Stimulated activated CD8-positive, alpha-beta memory T cell treated with anti-CD3 and anti-CD28 coated beads, Interleukin-12 subunit alpha, Interleukin-12 subunit beta, amount 100 ng/mL, for 4 hours (primary cell): ENCODE measurements at regions not wholly inside any gene's neighbourhood (a gene's known extent, or its start where the extent isn't known, plus 50 kb on each side); places are given as distances from the start of the nearest gene placed in this dataset.
"Not testable (repeated sequence)": the region's sequence is repeated elsewhere in the genome, so short reads cannot be mapped to it uniquely, and the experiment has no call there.

Source experiments
- DNase-seq: peaks from one replicate; pipeline ENCODE4 v3.0.0-alpha.2; 2020; ENCODE audit warnings: low read depth

DNA sequence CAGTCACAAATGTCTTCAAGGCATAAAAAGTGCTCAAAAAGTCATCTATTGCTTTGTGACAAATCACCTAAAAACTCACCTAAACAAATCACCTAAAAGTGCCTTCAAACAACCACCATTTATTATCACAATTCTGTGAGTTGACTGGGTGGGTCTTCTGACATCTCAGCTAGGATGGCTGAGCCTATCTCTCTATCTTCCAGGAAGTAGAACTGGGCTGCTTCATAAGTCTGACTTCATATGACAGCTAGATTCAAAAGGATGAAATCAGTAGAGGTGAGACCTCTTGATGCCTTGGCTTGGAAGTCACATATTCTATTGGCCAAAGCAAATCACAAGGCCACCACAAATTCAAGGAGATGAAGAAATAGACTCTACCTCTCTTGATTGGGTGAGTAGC, 199.2 kb upstream of the SLC39A10 start:
- no peak for DNase-seq

DNA sequence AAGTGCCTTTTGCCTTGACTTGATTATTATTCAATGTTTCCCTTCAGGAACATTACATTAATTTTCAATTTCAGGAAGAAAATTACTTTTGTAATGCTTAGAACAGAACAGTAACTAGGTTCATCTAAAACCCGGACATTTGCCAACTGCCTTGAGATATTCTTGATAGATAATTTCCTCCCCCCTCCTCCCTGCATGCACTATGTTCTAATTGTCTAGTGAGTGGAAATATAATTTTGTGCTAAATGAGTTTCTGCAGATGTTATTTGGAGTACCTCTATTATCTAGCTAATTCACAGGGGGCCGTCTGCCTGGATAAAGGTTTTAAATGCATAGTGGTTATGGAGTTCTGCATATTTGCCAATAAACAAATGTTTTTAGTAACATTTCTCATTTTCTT, 200.3 kb upstream of the SLC39A10 start:
- DNase-seq, result no peak

DNA sequence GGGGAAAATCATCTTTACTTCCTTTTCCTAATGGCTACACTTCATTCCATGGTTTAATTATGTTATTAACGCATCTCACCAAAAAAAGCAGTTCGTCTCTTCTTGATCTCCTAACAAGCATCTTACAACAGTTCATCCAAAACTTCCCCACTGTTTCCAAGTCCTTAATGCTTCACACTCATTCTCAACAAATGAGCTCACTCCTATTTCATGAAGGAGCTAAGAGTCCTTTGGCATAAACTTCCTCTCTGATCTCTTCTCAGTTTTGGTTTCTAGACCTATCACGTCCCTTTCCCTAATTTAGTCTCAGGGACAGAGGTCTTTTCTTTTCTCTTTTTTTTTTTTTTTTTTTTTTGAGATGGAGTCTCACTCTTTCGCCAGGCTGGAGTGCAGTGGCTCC, 205.9 kb upstream of the SLC39A10 start:
- DNase-seq, result no peak

DNA sequence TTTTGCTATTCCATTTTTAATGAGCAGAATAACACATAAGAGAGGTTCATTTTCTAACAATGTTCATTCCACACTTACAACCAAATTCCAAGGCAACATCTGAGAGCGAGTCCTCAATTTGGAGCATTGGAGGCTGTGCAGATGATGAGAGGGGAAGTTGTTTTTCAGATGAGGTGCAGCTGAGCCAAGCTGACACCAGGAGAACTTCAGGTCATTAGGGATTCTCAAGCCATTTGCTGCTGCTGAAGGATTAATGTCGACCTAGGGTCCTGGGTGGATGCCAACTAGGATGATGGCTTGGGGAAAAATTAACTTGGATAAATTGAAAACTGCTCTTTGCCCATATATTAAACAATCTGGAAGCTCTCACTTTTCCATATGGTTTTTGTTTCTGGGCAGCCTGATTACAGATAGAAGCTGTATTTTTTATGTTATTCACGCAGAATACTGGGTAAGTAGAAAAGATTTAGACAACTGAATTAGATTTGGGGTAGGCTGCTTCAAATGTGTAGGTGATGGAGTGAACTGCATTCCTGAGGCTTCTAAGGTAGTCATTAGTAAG, 206.4 kb upstream of the SLC39A10 start:
- DNase-seq, result no peak

DNA sequence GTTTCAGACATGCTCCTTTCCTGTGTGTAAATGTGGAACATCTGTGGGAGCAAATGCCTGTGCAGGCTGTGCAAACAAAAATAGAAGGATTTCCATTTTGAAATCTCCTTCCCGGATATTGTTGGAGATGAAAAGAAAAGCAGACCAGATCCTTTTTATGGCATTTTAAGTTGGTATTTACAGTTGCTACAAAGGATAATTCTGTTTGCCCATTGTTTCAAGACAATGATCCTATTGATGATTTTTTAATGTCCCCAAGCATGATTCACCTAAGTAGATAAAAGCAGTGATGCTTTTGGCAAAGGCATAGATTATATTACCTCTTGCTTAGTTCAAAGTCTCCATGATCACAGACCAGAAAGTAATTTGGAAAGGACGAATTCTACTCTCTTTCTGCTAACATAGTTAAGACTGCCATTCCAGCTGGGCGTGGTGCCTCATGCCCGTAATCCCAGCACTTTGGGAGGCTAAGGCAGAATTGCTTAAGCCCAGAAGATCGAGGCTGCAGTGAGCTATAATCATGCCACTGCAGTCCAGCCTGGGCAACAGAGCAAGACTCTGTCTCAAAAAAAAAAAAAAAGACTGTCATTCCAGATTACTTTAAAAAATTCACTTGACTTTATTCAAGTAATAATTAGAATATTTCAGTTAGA, 209.6 kb upstream of the SLC39A10 start:
- DNase-seq, result no peak

DNA sequence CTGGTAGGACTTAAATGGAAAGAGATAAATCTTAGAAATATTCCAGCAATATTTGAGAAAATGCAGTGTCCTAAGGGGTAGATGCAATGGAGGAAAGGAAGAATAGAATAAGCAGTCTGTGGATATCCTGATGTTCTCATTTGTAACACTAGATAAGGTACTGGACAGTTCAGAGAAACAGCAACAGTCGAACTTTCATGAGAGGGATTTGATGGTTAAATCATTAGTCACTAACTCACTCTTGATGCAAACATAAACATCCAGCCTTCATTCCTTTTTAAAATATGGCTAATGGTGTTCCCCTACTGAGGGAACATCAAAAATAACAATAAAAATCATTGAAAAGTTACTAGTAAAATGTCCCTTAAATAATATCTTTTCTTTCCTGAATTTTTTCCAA, 211.4 kb upstream of the SLC39A10 start:
- no peak for DNase-seq

DNA sequence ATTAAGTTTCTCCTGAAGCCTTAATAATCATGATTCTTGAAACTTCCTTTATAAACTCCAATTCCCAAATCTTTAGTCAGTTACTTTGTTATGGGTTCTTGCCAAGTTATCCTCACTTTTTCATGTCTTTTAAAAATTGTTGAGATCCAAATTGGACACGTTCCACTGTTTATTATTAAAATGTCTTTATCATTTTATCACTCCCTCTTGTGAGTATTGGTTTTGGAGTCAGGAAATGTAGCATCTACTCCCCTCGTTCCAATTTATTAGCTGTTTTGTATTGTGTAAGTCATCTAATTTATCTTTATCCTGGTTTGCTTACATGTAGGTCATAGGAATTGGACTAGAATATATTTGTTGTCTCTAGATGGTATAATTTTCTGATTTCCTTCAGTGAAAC, 213.1 kb upstream of the SLC39A10 start:
- no peak for DNase-seq

DNA sequence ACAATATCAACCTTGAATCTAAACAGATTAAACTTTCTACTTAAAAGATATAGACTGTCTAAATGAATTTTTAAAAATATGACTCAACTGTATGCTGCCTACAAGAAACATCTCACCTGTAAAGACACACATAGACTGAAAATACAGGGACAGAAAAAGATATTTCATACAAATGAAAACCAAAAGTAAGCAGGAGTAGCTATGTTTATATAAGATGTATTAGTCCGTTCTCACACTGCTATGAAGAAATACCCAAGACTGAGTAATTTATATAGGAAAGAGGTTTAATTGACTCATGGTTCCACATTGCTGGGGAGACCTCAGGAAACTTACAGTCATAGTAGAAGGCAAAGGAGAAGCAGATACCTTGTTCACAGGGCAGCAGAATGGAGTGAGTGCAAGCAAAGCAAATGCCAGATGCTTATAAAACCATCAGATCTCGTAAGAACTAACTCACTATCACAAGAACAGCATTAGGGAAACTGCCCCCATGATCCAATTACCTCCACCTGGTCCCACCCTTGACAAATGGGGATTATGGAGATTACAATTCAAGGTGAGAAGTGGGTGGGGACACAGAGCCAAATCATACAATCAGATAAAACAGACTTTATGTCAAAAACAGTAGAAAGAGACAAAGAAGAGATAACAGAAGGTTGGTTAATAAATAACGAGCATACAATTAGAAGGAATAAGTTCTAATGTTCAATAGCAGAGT, 214.4 kb upstream of the SLC39A10 start:
- no peak for DNase-seq

DNA sequence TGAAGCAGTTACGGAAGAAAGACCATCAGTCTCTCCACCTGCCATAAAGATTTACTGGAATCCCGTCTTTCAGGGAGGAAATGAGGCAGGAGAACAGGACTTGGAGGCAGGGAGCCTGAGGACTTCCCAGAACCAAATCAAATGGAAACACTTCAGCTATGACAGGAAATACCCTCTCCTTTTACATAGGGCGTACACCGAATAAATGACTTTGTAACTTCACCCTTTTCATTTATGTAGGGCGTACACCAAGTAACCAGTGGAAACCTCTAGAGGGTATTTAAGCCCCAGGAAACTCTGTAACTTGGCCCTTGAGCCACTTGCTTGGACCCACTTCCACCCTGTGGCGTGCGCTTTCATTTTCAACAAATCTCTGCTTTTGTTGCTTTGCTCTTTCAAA, 218.3 kb upstream of the SLC39A10 start:
- DNase-seq, result no peak

DNA sequence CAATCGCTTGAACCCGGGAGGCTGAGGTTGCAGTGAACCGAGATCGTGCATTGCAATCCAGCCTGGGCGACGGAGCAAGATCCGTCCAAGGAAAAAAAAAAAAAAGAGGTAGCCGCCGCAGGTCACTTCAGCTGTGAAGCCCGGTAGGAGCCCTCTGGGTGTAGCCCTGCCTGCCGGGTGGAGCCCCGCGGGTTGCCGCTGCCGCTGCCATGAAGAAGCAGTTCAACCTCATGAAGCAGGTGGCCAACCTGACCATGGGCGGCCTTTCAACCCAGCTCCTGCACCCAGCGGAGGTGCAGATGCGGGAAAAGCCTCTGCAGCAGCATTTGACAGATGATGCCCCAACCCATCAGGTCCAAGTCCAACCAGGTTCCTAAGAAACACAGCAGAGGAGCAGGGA, 219.5 kb upstream of the SLC39A10 start:
- no peak for DNase-seq

DNA sequence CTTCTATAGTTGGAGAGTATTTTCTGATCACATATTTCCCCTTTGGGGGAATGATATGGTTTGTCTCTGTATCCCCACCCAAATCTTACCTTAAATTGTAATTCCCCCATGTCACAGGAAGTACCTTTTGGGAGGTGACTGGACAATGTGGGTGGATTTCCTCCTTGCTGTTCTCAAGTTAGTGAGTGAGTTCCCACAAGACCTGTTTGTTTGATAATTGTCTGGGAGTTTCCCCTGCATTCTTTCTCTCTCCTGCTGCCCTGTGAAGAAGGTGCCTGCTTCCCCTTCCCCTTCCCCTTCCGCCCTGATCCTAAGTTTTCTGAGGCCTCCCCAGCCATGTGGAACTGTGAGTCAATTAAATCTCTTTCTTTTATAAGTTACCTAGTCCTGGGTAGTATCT, 222.7 kb upstream of the SLC39A10 start:
- no peak for DNase-seq

DNA sequence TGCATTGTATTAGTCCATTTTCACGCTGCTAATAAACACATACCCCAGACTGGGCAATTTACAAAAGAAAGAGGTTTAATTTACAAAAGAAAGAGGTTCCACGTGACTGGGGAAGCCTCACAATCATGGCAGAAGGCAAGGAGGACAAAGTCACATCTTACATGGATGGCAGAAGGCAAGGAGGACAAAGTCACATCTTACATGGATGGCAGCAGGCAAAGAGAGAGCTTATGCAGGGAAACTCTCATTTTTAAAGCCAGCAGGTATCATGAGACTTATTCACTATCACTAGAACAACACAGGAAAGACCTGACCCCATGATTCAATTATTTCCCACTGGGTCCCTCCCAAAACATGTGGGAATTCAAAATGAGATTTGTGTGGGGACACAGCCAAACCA, 223.3 kb upstream of the SLC39A10 start:
- DNase-seq, result not testable (repeated sequence)

DNA sequence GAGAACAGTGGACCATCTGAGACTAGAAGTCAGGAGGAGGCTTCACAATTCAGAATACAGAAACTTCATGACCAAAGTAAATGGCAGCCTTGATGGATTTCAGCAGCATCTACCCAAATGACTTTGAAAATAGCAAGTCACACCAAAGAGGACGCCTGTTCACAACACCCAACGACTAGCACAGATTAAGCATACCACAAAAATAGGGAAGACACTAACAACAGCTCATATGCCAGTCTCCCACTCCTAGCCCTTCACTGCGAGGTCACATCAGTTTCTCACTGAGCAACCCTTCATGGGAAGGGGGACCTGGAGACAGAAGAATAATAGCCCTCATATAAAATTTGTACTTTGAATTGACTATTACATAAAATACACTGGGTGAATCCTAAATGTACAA, 228.4 kb upstream of the SLC39A10 start:
- no peak for DNase-seq

DNA sequence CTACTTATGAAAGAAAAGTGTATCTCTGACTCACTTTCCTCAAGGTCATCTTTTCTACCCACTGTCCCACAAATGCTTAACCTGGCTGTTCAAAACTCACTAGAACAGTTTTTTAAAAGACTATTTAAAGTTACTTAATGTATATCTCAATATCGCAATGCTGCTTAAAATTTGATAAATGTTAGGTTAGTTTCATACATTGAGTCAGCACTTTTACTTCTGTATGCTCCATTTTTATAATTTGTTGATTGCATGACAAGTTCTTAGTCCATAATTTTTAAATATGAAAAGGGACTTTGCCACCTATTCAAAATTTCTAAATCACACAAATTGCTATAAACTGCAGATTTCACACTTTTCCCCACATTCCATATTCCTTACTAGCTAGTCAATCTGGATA, 231.7 kb upstream of the SLC39A10 start:
- no peak for DNase-seq

DNA sequence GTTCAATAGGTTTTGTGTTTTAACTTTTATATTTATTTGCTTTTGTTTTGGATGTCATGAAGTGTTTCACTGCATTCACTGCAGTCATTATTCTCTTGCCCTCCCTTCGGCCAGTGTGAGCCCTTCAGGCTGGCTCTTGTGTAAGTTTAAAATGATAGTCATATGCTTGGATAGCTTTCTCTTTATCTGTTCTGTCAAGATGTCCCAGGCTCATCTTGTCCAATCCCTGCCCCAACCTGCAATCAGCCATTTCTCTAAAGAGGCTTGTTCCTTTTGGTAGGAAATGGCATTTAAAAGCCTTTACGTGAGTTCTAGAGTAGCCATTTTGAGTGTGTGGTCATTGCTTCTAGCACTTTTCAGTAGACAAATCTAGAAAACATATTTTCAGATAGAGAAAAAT, 238.0 kb upstream of the SLC39A10 start:
- DNase-seq, result no peak

DNA sequence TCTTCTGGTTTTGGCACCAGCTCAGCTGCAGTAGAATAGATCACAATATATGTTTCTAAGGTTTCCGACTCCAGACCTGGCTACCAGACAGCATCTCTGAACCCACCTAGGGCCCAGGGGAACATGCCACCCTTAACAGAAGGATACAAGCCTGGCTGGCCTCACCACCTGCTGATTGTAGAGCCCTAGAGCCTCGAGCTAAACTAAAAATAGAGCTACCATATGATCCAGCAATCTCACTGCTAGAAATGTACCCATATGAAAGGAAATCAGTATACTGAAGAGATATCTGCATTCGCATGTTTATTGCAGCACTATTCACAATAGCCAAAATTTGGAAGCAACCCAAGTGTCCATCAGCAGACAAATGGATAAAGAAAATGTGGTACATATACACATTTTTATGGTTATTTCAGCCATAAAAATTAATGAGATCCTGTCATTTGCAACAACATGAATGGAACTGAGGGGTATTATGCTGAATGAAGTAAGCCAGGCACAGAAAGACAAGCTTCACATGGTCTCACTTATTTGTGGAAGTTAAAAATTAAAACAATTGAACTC, 242.4 kb upstream of the SLC39A10 start:
- no peak for DNase-seq

DNA sequence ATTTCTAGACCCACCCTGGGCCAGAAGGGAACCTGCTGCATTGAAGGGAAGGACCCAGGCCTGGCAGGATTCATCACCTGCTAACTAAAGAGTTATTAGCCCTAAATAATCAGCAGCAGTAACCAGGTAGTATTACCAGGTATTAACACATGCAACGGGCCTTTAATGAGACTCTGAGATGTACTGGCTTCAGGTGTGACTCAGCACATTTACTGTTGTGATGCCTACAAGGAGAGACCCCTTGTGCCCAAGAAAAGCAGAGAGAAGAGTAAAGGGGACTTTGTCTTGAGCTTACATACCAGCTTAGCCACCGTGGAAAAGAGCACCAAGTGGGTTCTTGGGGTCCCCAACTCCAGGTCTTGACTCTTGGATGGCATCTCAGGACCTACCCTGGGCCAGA, 243.1 kb upstream of the SLC39A10 start:
- no peak for DNase-seq

DNA sequence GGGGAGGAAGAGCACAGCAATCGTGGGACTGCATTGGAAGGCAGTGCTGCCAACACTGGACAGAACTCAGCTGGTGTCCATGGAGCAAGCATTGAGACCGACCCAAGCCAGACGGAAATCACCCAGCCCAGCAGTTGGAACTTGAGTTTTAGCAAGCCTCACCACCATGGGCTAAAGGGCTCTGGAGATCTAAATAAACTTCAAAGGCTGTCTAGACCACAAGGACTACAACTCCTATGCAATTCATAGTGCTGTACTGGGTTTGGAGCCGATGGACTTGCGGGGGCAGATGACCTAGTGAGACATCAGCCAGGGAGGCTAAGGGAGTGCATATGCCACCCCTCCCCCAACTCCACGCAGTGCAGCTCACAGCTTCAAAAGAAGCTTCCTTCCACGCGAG, 243.6 kb upstream of the SLC39A10 start:
- DNase-seq, result no peak

DNA sequence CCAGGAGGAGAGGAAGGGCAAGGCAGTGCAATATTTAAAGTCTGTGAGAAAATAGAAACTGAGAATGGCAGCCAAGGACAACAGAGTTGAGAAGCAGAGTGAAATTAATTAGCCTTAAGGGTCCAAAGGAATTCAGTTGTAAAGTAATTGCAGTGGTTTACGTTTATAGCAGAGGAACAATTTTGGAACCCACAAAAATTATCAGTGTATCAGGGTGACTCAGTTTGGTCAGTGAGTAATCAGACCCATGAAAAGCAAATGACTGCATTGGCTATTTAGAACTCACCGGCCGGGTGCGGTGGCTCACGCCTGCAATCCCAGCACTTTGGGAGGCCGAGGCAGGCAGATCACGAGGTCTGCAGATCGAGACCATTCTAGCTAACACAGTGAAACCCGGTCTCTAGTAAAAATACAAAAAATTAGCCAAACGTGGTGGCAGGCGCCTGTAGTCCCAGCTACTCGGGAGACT, 245.8 kb upstream of the SLC39A10 start:
- no peak for DNase-seq

DNA sequence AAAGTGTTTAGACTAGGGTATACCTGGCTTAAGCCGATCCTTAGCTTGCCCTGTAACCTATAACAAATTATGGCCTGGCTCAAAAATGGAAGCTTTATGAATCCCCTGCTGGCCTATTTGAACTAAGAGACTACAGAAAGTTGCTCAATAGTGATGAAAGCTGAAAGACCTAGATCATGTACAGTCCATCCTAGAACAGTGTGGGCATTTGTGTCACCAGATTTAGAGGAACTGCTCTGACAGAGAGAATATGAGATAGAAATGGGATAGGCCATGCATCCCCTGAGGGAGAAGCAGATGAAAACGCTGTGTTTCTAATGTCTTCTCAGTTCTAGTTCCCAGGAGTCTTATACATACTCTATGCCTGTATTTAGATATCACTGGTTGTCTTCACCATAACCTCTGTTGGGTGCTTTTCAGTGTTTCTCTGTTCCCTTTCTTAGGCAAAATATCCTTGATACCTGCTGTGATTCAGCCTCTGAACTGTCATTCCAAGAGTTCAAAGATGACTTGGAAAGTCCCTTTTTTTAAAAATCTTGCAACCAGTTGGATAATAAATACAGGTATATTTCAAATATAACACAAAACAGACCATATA, 246.9 kb upstream of the SLC39A10 start:
- no peak for DNase-seq

DNA sequence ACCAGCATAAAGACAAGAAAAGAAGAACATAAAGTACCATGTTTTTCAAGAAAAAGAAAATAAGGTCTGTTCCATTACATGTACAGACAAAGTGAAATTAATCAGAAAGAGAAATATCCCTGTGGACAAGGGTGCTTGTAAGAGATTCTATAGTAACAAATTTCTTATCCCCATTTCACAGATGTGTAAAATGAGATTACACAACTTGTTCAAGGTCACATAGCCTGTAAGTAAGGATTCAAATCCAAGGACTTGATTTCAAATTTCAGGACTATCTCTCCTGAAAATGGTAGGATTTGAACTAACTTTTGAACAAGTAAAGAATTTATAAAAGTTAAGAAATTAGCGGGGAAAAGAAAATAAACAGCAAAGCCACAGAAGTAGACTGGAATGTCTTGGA, 248.2 kb upstream of the SLC39A10 start:
- DNase-seq, result no peak

DNA sequence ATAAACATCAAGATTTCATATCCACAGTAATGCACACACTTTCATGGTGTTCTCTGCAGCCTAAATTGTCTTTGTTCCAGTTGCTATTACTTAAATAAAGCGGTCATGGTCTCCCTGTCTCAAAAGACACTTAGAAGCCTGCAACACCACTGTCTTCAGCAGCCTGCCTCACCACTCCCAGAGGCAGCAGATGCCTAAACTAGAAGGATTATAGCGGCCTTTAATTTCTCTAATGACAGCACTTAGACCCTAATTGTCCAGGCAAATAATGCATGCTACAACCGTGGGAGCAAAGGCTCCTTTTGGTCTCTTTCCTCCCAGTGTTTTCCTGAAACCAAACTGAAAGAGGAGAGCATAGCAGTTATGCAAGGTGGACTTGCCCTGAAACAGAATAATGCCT, 248.8 kb upstream of the SLC39A10 start:
- DNase-seq, result no peak

DNA sequence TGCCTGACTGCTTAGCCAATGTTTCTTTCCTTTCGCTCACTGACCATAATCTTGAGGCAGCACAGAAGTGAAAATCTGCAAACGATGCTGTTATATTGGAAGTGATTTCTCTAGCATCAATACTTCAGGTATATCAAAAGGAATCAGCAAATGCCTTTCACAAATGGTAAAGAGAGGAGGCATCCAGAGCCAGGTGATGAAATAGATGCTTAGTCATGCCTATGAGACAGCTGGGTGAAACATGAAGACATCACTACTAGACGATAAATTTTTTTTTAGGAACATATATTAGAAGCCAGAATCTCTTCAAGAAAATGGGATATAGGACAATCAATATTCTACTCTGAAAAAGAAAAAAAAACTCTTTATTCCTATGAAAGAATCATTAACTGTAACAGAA, 249.2 kb upstream of the SLC39A10 start:
- no peak for DNase-seq
